K562 (cell line): ENCODE measurements at regions not wholly inside any gene's neighbourhood (a gene's known extent, or its start where the extent isn't known, plus 50 kb on each side); places are given as distances from the start of the nearest gene placed in this dataset.

ENCODE experiments used
- ATAC-seq: fragments of 200-7000 bp; cut with Tn5 transposase; 3 replicates; pipeline ENCODE4 v1.9.1; 2020; ENCODE audit warnings: moderate library complexity
- BruUV-seq: library from RNA; stranded (reverse); fragments of 400-500 nt; replicated peaks from 2 replicates; lab custom pipeline; 2021; lab: Mats Ljungman, UMichigan
- CTCF ChIA-PET: fragments of 300-600 bp; formaldehyde crosslinking; extraction: SDS; loops from one replicate; lab custom pipeline; 2021; ENCODE audit warnings: low intra/inter-chr PET ratio; lab: Yijun Ruan, JAX
- POLR2A ChIA-PET: fragments of 300-600, 350-650 bp; sonication (Branson Sonifier 250); formaldehyde crosslinking; extraction: SDS; loops from one replicate; lab custom pipeline; 2021; ENCODE audit warnings: antibody characterized with exemption, inconsistent platforms; lab: Yijun Ruan, JAX
- DNase-seq, 4 experiments: peaks; one replicate each; pipeline versions ENCODE4 v3.0.0 to v3.0.0-alpha.2; 2011 to 2018; ENCODE audit warnings: low spot score in 3 of 4, mixed read lengths in 3 of 4; ENCODE audit errors: extremely low read depth in 1 of 4
- FAIRE-seq: peaks from 2 replicates; lab custom pipeline; 2011; peaks lifted over from hg19 to GRCh38; lab: Jason Lieb, UNC
- H2AFZ ChIP-seq: 2 replicates; pipeline ENCODE4 v1.6.0; 2011; ENCODE audit warnings: low read depth, low read length, control low read depth, inconsistent platforms
- H3K27ac ChIP-seq: fragments of 200-600 bp; 3 replicates; pipeline ENCODE4 v1.8.0; 2011; ENCODE audit warnings: low read depth, mild to moderate bottlenecking, control low read depth, inconsistent platforms, low read length, moderate library complexity, mixed read lengths; ENCODE audit errors: extremely low read depth
- H3K27me3 ChIP-seq, 2 experiments: fragments of 300-600 bp in 1 of 2; 2 replicates in 1 of 2; 3 replicates in 1 of 2; pipeline versions ENCODE4 v1.6.0 to v1.8.0; 2011; ENCODE audit warnings: inconsistent platforms in 2 of 2, low read length in 2 of 2, mild to moderate bottlenecking in 1 of 2, mixed read lengths in 1 of 2, moderate library complexity in 1 of 2; ENCODE audit not compliant: control insufficient read depth in 2 of 2, insufficient read depth in 2 of 2
- H3K36me3 ChIP-seq: fragments of 300-600 bp; 3 replicates; pipeline ENCODE4 v1.8.0; 2011; ENCODE audit warnings: mild to moderate bottlenecking, low read length, inconsistent platforms; ENCODE audit not compliant: control insufficient read depth, insufficient read depth
- H3K4me1 ChIP-seq, 2 experiments: fragments of 200-600 bp in 1 of 2; replicated peaks in 1 of 2; 2 replicates in 1 of 2; 3 replicates in 1 of 2; pipeline versions ENCODE4 v1.5.1 to v1.8.0; 2011; ENCODE audit warnings: inconsistent platforms in 2 of 2, low read length in 2 of 2, mild to moderate bottlenecking in 1 of 2, mixed read lengths in 1 of 2, moderate library complexity in 1 of 2; ENCODE audit not compliant: control insufficient read depth in 2 of 2, insufficient read depth in 2 of 2
- H3K4me2 ChIP-seq: 2 replicates; pipeline ENCODE4 v1.6.1; 2011; ENCODE audit warnings: low read length, control low read depth, inconsistent platforms, mixed read lengths; ENCODE audit not compliant: insufficient read depth
- H3K4me3 ChIP-seq: fragments of 200-600 bp; sonication (generic), shearing (Covaris generic); 2 replicates; pipeline ENCODE4 v1.5.1; 2016; ENCODE audit warnings: control low read depth, inconsistent platforms
- H3K79me2 ChIP-seq: fragments of 200-600 bp; 3 replicates; pipeline ENCODE4 v1.8.0; 2011; ENCODE audit warnings: low read length, inconsistent platforms; ENCODE audit not compliant: control insufficient read depth, insufficient read depth
- H3K9ac ChIP-seq, 2 experiments: 2 replicates each; pipeline versions ENCODE4 v1.6.0 to v1.6.1; 2011; ENCODE audit warnings: low read depth in 2 of 2, low read length in 2 of 2, control low read depth in 1 of 2, inconsistent platforms in 1 of 2, mild to moderate bottlenecking in 1 of 2, mixed read lengths in 1 of 2; ENCODE audit not compliant: insufficient read depth in 1 of 2
- H3K9me1 ChIP-seq: one replicate; pipeline ENCODE4 v1.6.0; 2011; ENCODE audit warnings: inconsistent platforms, mild to moderate bottlenecking, low read length, moderate library complexity; ENCODE audit not compliant: control insufficient read depth, insufficient read depth
- H3K9me3 ChIP-seq: replicated peaks from 2 replicates; pipeline ENCODE4 v1.5.1; 2011; ENCODE audit warnings: low read depth, low read length, inconsistent platforms; ENCODE audit not compliant: control insufficient read depth, insufficient read depth
- H4K20me1 ChIP-seq: replicated peaks from 2 replicates; pipeline ENCODE4 v1.6.1; 2011; ENCODE audit warnings: low read length, inconsistent platforms, mixed read lengths; ENCODE audit not compliant: control insufficient read depth, insufficient read depth
- GTF2A2 ChIP-seq: IDR thresholded peaks from 2 replicates; pipeline ENCODE4 v1.6.1; 2016; ENCODE audit warnings: mild to moderate bottlenecking, missing genetic modification characterization, missing compliant biosample characterization
- MCM2 ChIP-seq: fragments of 450-650 bp; IDR thresholded peaks from 2 replicates; pipeline ENCODE4 v1.6.1; 2017; ENCODE audit warnings: low read depth, mild to moderate bottlenecking
- NCOA2 ChIP-seq, 2 experiments: fragments of 450-650 bp; IDR thresholded peaks; 2 replicates each; pipeline ENCODE4 v1.6.1; 2018; ENCODE audit warnings: mild to moderate bottlenecking in 2 of 2, moderate library complexity in 1 of 2; ENCODE audit not compliant: partially characterized antibody in 2 of 2
- NR1H2 ChIP-seq: sonication (generic); formaldehyde crosslinking; IDR thresholded peaks from 2 replicates; pipeline ENCODE4 v1.4.0; 2020; ENCODE audit warnings: mild to moderate bottlenecking, missing genetic modification reagents
- OTX1 ChIP-seq: fragments of 450-650 bp; formaldehyde crosslinking; IDR thresholded peaks from 2 replicates; pipeline ENCODE4 v1.4.0; 2022; ENCODE audit warnings: mild to moderate bottlenecking
- ZBTB8A ChIP-seq: fragments of 450-650 bp; IDR thresholded peaks from 2 replicates; pipeline ENCODE4 v1.6.1; 2018; ENCODE audit warnings: mild to moderate bottlenecking, moderate library complexity; ENCODE audit not compliant: partially characterized antibody
- ZNF699 ChIP-seq: fragments of 250-450 bp; sonication (Bioruptor Pico); IDR thresholded peaks from 2 replicates; pipeline ENCODE4 v1.8.0; 2021; ENCODE audit warnings: mild to moderate bottlenecking, moderate library complexity; ENCODE audit not compliant: insufficient replicate concordance
- WGBS: fragments of 100-300 bp; shearing (Covaris generic); methylation state at CpG from one replicate; pipeline ENCODE4 v1.1.6; 2016; ENCODE audit warnings: low coverage, mixed read lengths; ENCODE audit not compliant: insufficient coverage; ENCODE audit errors: missing lambda C conversion rate; 5-methylcytosine and 5-hydroxymethylcytosine counted together
- in situ Hi-C: fragments of 300-500 bp; cut with MboI; formaldehyde crosslinking; loops from 4 replicates; pipeline ENCODE4 v1.15.0; 2018; ENCODE audit warnings: inconsistent platforms, mixed read lengths
- intact Hi-C: fragments of 100-400 bp; cut with micrococcal nuclease; formaldehyde crosslinking; loops from 2 replicates; pipeline ENCODE4 v1.14.2; 2022
- TF ChIP-seq, protein P1 (sequence below): fragments of 450-650 bp; IDR thresholded peaks from one replicate; pipeline ENCODE4 v1.6.1; 2018; ENCODE audit warnings: mild to moderate bottlenecking, moderate library complexity; ENCODE audit not compliant: partially characterized antibody
- TF ChIP-seq, protein P2 (sequence below), 2 experiments: fragments of 450-650 bp; formaldehyde crosslinking in 1 of 2; IDR thresholded peaks; 2 replicates each; pipeline versions ENCODE4 v1.4.0 to v1.6.1; 2014 to 2020; ENCODE audit warnings: mild to moderate bottlenecking in 2 of 2, borderline replicate concordance in 1 of 2, low read depth in 1 of 2

DNA sequence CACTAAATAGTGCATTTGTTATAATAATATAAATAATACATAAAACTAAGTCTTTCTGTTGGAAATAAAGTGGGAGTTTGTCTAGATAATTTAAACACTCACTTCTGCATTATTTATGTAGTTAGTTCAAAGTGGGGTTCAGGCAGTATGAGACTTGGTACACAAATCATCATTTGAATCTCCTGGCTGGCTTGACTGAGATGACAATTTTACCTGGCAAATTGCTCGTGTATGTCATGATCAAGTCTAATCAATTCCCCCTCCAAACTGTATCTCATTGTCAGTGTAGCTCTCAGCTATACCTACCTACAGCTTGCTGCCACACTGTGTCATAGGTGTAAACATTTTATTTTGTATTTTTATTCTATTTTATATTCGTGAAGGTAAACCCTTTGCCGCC lies 563.4 kb upstream of the TENM3 start:
- DNase-seq (no peak), FAIRE-seq (no peak), ATAC-seq (no peak)
- BruUV-seq, result no TSS peak
- WGBS, result 0% methylated on average over 3 of the region's 3 CpGs
- intact Hi-C loops, result no loop called here
- H2AFZ ChIP-seq, result no peak overlapping the region
- TF ChIP-seq, protein P1, sequence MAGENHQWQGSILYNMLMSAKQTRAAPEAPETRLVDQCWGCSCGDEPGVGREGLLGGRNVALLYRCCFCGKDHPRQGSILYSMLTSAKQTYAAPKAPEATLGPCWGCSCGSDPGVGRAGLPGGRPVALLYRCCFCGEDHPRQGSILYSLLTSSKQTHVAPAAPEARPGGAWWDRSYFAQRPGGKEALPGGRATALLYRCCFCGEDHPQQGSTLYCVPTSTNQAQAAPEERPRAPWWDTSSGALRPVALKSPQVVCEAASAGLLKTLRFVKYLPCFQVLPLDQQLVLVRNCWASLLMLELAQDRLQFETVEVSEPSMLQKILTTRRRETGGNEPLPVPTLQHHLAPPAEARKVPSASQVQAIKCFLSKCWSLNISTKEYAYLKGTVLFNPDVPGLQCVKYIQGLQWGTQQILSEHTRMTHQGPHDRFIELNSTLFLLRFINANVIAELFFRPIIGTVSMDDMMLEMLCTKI, result no peak
- TF ChIP-seq GTF2A2 (tag), result no peak
- TF ChIP-seq MCM2, result no peak
- TF ChIP-seq OTX1 (CRISPR knock-in tag), result no peak
- TF ChIP-seq NR1H2 (CRISPR knock-in tag), result no peak
- no peak for TF ChIP-seq ZBTB8A
- TF ChIP-seq, protein P2, sequence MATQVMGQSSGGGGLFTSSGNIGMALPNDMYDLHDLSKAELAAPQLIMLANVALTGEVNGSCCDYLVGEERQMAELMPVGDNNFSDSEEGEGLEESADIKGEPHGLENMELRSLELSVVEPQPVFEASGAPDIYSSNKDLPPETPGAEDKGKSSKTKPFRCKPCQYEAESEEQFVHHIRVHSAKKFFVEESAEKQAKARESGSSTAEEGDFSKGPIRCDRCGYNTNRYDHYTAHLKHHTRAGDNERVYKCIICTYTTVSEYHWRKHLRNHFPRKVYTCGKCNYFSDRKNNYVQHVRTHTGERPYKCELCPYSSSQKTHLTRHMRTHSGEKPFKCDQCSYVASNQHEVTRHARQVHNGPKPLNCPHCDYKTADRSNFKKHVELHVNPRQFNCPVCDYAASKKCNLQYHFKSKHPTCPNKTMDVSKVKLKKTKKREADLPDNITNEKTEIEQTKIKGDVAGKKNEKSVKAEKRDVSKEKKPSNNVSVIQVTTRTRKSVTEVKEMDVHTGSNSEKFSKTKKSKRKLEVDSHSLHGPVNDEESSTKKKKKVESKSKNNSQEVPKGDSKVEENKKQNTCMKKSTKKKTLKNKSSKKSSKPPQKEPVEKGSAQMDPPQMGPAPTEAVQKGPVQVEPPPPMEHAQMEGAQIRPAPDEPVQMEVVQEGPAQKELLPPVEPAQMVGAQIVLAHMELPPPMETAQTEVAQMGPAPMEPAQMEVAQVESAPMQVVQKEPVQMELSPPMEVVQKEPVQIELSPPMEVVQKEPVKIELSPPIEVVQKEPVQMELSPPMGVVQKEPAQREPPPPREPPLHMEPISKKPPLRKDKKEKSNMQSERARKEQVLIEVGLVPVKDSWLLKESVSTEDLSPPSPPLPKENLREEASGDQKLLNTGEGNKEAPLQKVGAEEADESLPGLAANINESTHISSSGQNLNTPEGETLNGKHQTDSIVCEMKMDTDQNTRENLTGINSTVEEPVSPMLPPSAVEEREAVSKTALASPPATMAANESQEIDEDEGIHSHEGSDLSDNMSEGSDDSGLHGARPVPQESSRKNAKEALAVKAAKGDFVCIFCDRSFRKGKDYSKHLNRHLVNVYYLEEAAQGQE (IDR thresholded peaks at IDR 0.05; ENCODE audit: borderline replicate concordance), result no peak
- TF ChIP-seq, protein P2 (CRISPR knock-in tag; IDR thresholded peaks at IDR 0.05; ENCODE audit: low read depth), result no peak
- TF ChIP-seq ZNF699 (CRISPR knock-in tag), result no peak
- no peak for TF ChIP-seq NCOA2 (IDR thresholded peaks at IDR 0.05; ENCODE audit: partially characterized antibody in 2 of 2)
- no peak overlapping the region for H3K27ac ChIP-seq
- in situ Hi-C loops, result no loop called here
- no peak overlapping the region for H3K4me3 ChIP-seq
- H3K9me1 ChIP-seq, result no peaks in the 10 kb centered on the region
- no peaks in the 10 kb centered on the region for H3K79me2 ChIP-seq
- no peaks in the 10 kb centered on the region for H3K4me1 ChIP-seq
- CTCF ChIA-PET, result no interaction called here
- no peak overlapping the region for H3K4me2 ChIP-seq
- POLR2A ChIA-PET, result no interaction called here
- H4K20me1 ChIP-seq, result no peaks in the 10 kb centered on the region
- no peaks in the 10 kb centered on the region for H3K9me3 ChIP-seq
- no peaks in the 10 kb centered on the region for H3K36me3 ChIP-seq
- H3K27me3 ChIP-seq, result no peaks in the 10 kb centered on the region
- no peak overlapping the region for H3K9ac ChIP-seq
